Activated T-helper 1 cell treated with anti-CD3 and anti-CD28 coated beads, Interleukin-12 subunit alpha, Interleukin-12 subunit beta, Interleukin-2, Interleukin-4 antibody, amounts not matched to agents 30 ng/mL and 10 ng/mL and 1 ng/mL, durations not matched to agents 14 hours and 24 hours and 36 hours (primary cell): ENCODE measurements at regions not wholly inside any gene's neighbourhood (a gene's known extent, or its start where the extent isn't known, plus 50 kb on each side); places are given as distances from the start of the nearest gene placed in this dataset.
"Not testable (repeated sequence)": the region's sequence is repeated elsewhere in the genome, so short reads cannot be mapped to it uniquely, and the experiment has no call there.

Experiments used
- DNase-seq: peaks from one replicate; pipeline ENCODE4 v3.0.0; 2021; ENCODE audit warnings: low spot score
- H3K27ac Mint-ChIP-seq: one replicate; pipeline ENCODE4 v1.8.0; 2021; ENCODE audit warnings: mild to moderate bottlenecking, mixed read lengths
- H3K27me3 Mint-ChIP-seq: one replicate; pipeline ENCODE4 v1.8.0; 2022; ENCODE audit warnings: mild to moderate bottlenecking, moderate library complexity, mixed read lengths; ENCODE audit not compliant: insufficient read depth
- H3K36me3 Mint-ChIP-seq: one replicate; pipeline ENCODE4 v1.8.0; 2021; ENCODE audit warnings: low read depth, mixed read lengths
- H3K4me1 Mint-ChIP-seq: one replicate; pipeline ENCODE4 v1.8.0; 2021; ENCODE audit warnings: low read depth, mixed read lengths
- H3K4me3 Mint-ChIP-seq: one replicate; pipeline ENCODE4 v1.8.0; 2021; ENCODE audit warnings: mild to moderate bottlenecking, moderate library complexity, mixed read lengths
- H3K9me3 Mint-ChIP-seq: one replicate; pipeline ENCODE4 v1.8.0; 2021; ENCODE audit warnings: mixed read lengths
- intact Hi-C: fragments of 100-400 bp; cut with micrococcal nuclease; formaldehyde crosslinking; loops from one replicate; pipeline ENCODE4 v1.15.1; 2024

DNA sequence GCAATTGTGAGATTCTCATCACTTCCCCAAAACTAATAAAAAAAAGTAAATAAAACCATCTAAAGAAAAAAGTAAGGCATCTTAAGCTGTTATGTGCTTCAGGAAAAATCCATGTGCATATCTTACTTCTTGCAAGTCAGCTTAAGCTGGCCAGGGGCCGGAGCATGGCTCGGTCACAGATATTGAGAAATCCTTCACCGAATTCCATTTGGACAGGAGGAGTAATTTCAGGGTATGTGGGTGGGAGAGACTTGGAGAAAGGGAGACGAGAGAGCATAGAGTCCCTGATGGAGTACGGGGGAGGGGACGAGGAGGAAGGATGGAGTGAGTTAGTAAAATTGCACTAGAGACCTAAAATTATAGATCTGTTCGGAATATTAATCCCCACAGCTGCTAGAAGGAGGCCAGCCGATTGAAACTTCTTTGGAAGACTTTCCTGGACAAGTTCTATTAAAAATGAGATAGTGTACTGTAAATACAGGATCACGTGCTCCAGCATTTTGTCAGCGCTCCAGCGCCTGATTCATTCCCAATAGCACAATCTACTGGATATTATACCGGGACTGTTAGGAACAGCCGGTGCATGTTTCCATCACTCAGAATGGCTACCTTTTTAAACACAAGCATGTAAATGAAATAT is 438.5 kb downstream of the ZNF516 start:
- H3K36me3 Mint-ChIP-seq, result no peaks in the 10 kb centered on the region
- H3K9me3 Mint-ChIP-seq, result no peaks in the 10 kb centered on the region
- H3K27ac Mint-ChIP-seq, result no peak overlapping the region
- DNase-seq, result no peak
- no peaks in the 10 kb centered on the region for H3K4me1 Mint-ChIP-seq
- H3K27me3 Mint-ChIP-seq, result no peaks in the 10 kb centered on the region
- intact Hi-C loops, result no loop called here
- H3K4me3 Mint-ChIP-seq, result no peak overlapping the region

DNA sequence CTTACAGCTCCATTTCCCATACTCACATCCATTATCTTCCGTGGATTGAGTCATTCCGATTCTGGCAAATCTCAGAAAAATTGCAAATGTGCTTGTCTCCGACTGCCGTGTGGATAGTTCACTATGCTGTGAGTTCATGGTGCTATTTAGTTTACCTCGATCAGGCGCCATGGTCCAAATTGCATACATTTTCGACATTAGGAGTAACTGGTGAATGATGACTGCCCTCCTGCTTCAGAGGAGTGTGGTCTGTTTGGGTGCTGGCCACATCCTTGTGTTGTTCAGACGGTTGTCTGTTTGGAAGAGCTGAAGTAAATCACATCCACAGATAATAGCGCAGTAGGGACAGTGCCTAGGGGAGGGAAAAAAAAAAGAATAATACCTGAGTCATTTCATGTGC is 439.5 kb downstream of the ZNF516 start:
- Mint-ChIP-seq H3K36me3 (no peaks in the 10 kb centered on the region), H3K27me3 (no peaks in the 10 kb centered on the region), H3K9me3 (no peaks in the 10 kb centered on the region), H3K4me1 (no peaks in the 10 kb centered on the region), H3K4me3 (no peak overlapping the region), H3K27ac (no peak overlapping the region)
- no peak for DNase-seq
- intact Hi-C loops, result no loop called here

DNA sequence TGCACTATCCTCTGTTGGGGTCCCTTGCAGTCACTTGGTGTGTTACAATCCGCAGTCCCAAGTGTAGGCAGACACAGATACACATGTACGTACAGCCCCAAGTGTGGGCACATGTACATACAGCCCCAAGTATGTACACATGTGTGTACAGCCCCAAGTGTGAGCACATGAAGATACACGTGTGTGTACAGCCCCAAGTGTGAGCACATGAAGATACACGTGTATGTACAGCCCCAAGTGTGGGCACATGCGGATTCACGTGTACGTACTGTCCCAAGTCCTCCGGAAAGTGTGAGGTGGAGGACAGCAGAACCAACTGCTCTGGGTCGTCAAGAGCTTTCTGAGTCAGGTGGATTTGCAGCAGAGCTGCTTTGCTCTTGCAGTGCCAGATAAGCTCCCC is 440.0 kb downstream of the ZNF516 start:
- Mint-ChIP-seq H3K27me3 (no peaks in the 10 kb centered on the region), H3K4me1 (no peaks in the 10 kb centered on the region), H3K36me3 (no peaks in the 10 kb centered on the region), H3K4me3 (no peak overlapping the region), H3K9me3 (no peaks in the 10 kb centered on the region), H3K27ac (no peak overlapping the region)
- intact Hi-C loops, result no loop called here
- no peak for DNase-seq

DNA sequence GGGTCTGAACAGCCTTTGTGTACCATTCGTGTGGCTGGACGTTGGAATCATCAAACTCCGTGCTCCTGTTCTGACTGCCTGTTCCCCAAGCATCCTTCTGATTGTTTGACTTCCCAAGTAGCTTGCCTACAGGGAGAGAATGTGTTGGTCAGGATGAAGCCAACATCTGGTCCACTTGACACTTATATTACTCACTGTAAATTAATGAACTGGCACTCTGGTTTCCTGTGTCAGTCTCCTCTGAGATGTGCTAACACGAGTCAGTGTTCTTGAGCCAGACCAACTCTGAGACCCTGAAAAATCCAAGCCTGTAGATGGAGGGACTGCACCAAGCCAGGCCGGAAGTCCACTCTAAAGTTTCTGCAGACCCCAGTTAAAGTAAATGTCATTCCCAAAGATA is 440.9 kb downstream of the ZNF516 start:
- DNase-seq, result no peak
- H3K27me3 Mint-ChIP-seq, result no peaks in the 10 kb centered on the region
- no peak overlapping the region for H3K27ac Mint-ChIP-seq
- H3K4me1 Mint-ChIP-seq, result no peaks in the 10 kb centered on the region
- H3K36me3 Mint-ChIP-seq, result no peaks in the 10 kb centered on the region
- no peaks in the 10 kb centered on the region for H3K9me3 Mint-ChIP-seq
- intact Hi-C loops, result no loop called here
- H3K4me3 Mint-ChIP-seq, result no peak overlapping the region

DNA sequence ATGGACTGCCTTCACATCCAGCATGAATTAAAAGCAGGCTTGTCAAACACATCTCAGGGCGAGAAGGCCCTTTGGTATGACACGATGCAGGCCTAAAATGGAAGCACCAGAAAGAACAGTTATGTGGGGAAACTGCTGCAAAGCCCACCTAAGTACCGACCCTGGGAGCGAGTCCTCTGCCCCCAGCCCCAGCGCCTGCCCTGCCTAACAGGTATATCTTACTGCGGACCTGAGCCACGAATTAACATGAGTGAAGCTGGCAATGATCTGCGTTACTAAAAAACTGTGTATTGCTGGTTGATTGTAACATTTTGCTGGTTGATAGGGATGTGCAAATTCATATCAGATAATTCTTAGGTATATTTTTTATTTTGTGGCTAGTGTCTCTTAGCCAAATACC is 441.5 kb downstream of the ZNF516 start:
- Mint-ChIP-seq H3K27me3 (no peaks in the 10 kb centered on the region), H3K9me3 (no peaks in the 10 kb centered on the region), H3K4me3 (no peak overlapping the region), H3K4me1 (no peaks in the 10 kb centered on the region), H3K36me3 (no peaks in the 10 kb centered on the region), H3K27ac (no peak overlapping the region)
- no peak for DNase-seq
- intact Hi-C loops, result no loop called here

DNA sequence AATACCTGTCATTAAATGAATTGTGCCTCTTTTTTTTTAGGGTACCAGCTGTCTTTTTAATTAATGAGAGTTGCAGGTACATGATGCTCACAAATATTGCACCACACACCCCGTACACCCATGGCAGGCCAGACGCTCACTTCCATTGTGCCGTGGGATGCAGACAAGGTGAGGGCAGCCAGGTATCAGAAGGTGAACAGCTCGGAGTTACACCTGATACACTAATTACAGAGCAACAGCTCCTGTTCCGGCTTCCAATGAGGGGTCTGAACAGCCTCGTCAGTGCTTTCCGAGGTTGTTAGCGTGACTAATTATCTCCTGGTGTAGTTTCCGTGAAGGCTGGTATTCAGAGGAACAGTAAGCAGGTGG is 442.8 kb downstream of the ZNF516 start:
- no peak for DNase-seq
- Mint-ChIP-seq H3K9me3 (no peaks in the 10 kb centered on the region), H3K4me3 (no peak overlapping the region), H3K36me3 (no peaks in the 10 kb centered on the region), H3K27ac (no peak overlapping the region), H3K27me3 (no peaks in the 10 kb centered on the region), H3K4me1 (no peaks in the 10 kb centered on the region)
- intact Hi-C loops, result no loop called here

DNA sequence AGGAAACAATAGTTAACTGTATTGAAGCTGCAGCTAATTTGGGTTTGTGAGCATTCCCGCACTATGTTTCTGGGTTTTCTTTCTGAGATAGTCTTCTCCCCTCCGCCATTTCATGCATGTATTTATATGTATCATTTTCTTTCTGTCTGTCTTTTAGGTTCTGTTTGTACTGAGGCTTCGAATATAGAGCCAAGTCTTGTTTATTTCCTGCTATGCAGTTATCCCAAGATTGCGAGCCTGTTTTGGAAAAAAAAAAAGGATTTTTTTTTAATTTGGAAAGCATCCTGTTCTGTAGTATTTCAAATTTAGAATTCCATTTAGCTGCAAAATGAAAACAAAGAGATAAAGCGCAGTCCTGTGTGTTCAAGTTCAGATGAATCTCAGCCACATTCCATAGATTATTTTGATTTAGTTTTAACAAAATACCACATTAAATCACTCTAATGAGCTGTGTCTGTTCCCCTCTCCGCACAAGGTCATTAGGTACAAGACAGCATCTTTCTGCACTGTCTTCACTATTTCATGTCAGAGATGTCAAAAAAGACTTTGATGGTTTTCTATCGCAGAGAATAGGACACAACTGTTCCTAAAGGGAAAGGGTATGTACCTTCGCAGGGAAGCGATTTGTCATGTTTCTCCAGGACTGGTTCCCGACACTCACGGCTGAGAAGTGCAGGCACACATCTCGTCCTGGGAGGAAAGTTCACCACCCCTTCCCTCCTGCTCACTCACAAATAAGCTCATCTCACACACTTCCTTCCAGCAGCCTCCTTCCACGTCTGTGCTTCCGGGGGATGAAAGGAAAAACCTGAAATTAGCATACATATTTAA is 443.4 kb downstream of the ZNF516 start:
- H3K4me1 Mint-ChIP-seq, result no peaks in the 10 kb centered on the region
- H3K27me3 Mint-ChIP-seq, result no peaks in the 10 kb centered on the region
- H3K4me3 Mint-ChIP-seq, result no peak overlapping the region
- no peaks in the 10 kb centered on the region for H3K36me3 Mint-ChIP-seq
- H3K27ac Mint-ChIP-seq, result no peak overlapping the region
- no peak for DNase-seq
- H3K9me3 Mint-ChIP-seq, result no peaks in the 10 kb centered on the region
- intact Hi-C loops, result no loop called here

DNA sequence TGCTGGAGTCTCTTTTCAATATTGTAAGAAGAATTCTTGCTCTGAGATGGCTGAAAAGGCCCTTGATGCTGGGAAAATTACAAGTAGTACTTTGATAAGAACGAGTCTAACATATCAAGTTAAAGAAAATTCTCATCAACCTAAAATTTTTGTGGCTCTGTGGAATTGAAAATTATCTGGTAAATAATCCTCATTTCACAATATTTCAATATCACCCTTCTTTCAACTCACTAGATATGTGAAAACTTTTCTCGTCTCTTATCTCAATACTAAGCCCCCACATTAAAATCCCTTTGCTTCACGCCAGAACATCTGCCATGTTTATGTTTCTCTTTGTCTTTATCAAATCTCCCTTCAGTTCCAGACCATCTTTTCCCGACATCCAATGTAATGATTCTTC is 448.8 kb downstream of the ZNF516 start:
- intact Hi-C loops, result no loop called here
- Mint-ChIP-seq H3K4me1 (no peaks in the 10 kb centered on the region), H3K27me3 (no peaks in the 10 kb centered on the region), H3K36me3 (no peaks in the 10 kb centered on the region), H3K27ac (no peak overlapping the region), H3K9me3 (no peaks in the 10 kb centered on the region), H3K4me3 (no peak overlapping the region)
- no peak for DNase-seq

DNA sequence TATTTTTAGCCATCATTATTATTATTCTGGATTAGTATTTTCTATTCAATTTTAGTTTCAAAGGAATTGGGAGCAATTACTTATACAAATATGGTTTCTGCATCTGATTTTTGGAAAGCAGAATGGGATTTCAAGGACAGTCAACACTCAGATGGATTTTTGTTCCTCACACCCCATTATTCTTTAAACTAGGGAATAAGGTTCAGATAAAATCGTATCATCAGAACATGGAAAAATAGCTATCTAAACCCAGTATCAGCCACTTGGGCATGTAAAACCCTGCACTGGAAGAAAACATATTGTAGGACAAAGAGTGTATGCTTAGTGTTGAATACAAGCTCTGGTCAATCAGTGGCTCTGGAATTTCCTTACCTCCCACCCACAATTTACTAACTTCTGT is 452.5 kb downstream of the ZNF516 start:
- H3K27me3 Mint-ChIP-seq, result no peaks in the 10 kb centered on the region
- intact Hi-C loops, result no loop called here
- no peak overlapping the region for H3K27ac Mint-ChIP-seq
- H3K4me3 Mint-ChIP-seq, result no peak overlapping the region
- no peaks in the 10 kb centered on the region for H3K4me1 Mint-ChIP-seq
- H3K9me3 Mint-ChIP-seq, result no peaks in the 10 kb centered on the region
- H3K36me3 Mint-ChIP-seq, result no peaks in the 10 kb centered on the region
- no peak for DNase-seq

DNA sequence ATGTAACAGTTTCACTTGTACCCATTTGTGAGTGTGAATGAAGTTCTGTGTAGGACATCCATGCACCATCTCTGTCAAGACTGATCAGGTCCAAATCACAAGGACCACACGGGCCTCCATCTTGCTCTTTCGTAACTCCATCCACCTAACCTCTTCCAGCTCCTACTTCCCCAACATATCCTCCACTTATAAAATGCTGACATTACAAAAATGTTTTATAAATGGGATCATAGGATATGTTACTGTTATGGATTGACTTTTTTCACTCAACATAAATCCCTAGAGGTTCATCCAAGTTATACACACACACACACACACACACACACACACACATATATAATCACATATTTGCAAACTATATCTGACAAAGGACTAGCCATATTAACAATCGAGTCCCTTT is 476.8 kb downstream of the ZNF516 start:
- no peaks in the 10 kb centered on the region for H3K4me1 Mint-ChIP-seq
- H3K27me3 Mint-ChIP-seq, result no peaks in the 10 kb centered on the region
- intact Hi-C loops, result no loop called here
- H3K27ac Mint-ChIP-seq, result no peak overlapping the region
- no peak for DNase-seq
- no peaks in the 10 kb centered on the region for H3K36me3 Mint-ChIP-seq
- no peak overlapping the region for H3K4me3 Mint-ChIP-seq
- no peaks in the 10 kb centered on the region for H3K9me3 Mint-ChIP-seq

DNA sequence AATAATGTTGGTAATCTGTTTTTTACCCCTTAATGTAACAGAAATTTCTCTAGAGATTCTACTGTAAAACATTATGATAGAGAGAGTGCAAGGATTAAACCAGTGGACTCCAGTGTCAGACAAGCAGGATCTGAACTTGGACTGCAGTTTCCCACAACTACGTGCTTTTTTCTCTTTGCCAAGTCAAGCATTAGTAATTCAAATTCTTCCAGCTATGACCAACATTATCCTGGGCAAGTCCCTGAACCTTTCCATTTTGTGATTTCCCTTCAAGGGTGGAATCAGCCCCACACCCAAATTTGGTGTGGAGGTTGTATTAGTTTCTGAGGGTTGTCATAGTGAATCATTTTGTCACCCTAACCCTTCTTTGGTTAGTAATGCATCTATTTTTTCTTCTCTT is 482.0 kb downstream of the ZNF516 start:
- Mint-ChIP-seq H3K4me3 (no peak overlapping the region), H3K9me3 (no peaks in the 10 kb centered on the region), H3K27me3 (no peaks in the 10 kb centered on the region), H3K36me3 (no peaks in the 10 kb centered on the region), H3K4me1 (no peaks in the 10 kb centered on the region), H3K27ac (no peak overlapping the region)
- intact Hi-C loops, result no loop called here
- no peak for DNase-seq

DNA sequence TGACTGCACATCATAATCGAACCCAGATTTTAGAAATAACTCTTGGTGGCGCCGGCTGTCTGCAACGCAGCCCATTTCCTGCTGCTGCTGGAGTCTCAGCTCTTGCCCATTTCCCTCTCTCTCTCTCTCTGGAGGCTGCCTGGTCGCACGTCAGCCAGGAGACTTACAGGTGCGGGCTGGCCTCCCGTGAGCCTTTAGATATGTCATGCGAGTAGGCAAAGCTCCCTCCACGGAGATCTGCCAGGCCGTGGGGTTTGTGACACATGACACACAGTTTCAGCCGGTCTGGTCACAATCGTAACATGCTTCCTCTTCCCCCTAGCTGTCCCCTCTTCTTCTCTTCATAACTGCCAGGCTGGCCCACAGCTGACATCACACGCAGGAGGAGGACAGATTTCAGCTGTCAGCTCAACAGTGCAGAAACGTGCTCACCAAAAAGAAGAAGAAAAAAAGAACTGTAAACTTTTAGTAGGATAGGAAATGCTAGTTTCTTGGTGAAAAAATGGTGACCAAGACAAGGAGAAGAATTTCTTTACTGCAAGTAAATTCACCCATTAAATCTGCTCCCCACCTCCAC is 489.3 kb downstream of the ZNF516 start:
- no peak for DNase-seq
- no peaks in the 10 kb centered on the region for H3K27me3 Mint-ChIP-seq
- H3K36me3 Mint-ChIP-seq, result no peaks in the 10 kb centered on the region
- H3K9me3 Mint-ChIP-seq, result no peaks in the 10 kb centered on the region
- no peak overlapping the region for H3K27ac Mint-ChIP-seq
- H3K4me3 Mint-ChIP-seq, result no peak overlapping the region
- H3K4me1 Mint-ChIP-seq, result no peaks in the 10 kb centered on the region
- intact Hi-C loops, result no loop called here

DNA sequence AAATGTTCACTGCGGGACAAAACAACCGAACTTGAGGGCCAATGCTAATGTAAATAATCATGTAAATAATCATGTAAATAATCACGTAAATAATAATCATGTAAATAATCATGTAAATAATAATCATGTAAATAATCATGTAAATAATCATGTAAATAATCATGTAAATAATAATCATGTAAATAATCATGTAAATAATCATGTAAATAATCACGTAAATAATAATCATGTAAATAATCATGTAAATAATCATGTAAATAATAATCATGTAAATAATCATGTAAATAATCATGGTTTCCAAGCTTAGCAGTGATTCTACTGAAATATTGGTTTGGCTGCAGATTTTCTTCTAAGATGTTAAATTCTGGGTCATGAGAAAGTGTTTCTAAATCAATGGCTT is 507.1 kb downstream of the ZNF516 start:
- H3K36me3 Mint-ChIP-seq, H3K27me3 Mint-ChIP-seq, H3K4me1 Mint-ChIP-seq, intact Hi-C loops, DNase-seq, H3K4me3 Mint-ChIP-seq, H3K27ac Mint-ChIP-seq, H3K9me3 Mint-ChIP-seq: not testable (repeated sequence)
